ENCODE measurements at regions not wholly inside any gene's neighbourhood (a gene's known extent, or its start where the extent isn't known, plus 50 kb on each side); places are given as distances from the start of the nearest gene placed in this dataset.
"Not testable (repeated sequence)": the region's sequence is repeated elsewhere in the genome, so short reads cannot be mapped to it uniquely, and the experiment has no call there.

GRCh38 chr18:65671621-65672415, 79.0 kb upstream of the CDH7 start:
- no peaks in the 10 kb centered on the region for H3K27me3 ChIP-seq
- H3K4me1 ChIP-seq, result no peaks in the 10 kb centered on the region
- H3K36me3 ChIP-seq, result no peaks in the 10 kb centered on the region
- H3K27ac ChIP-seq, result no peak overlapping the region
- no peak for DNase-seq
- H3K9me3 ChIP-seq (replicated peaks), result no peaks in the 10 kb centered on the region
- H3K4me3 ChIP-seq, result no peak overlapping the region

DNA sequence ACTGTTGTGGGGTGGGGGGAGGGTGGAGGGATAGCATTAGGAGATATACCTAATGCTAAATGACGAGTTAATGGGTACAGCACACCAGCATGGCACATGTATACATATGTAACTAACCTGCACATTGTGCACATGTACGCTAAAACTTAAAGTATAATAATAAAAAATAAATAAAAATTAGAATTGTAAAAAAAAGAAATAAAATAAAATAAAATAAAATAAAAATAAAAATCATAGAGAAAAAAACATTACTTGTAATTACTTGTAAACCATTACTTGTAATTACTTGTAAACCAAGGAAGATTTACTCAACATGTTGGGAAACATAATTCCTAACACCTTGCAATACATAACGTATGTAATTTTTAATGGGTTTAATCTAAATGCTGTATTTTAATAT, 80.7 kb upstream of the CDH7 start:
- H3K27ac ChIP-seq; DNase-seq; H3K4me1 ChIP-seq; H3K9me3 ChIP-seq (replicated peaks); H3K27me3 ChIP-seq; H3K36me3 ChIP-seq; H3K4me3 ChIP-seq: not testable (repeated sequence)

- Histone ChIP-seq H3K27ac (no peak overlapping the region), H3K4me3 (no peak overlapping the region), H3K27me3 (no peaks in the 10 kb centered on the region), H3K9me3 (replicated peaks) (no peaks in the 10 kb centered on the region), H3K36me3 (no peaks in the 10 kb centered on the region), H3K4me1 (no peaks in the 10 kb centered on the region)
- no peak for DNase-seq
Observed at GRCh38 chr18:65661391-65661790, 89.4 kb upstream of the CDH7 start.

- Histone ChIP-seq H3K4me1 (no peaks in the 10 kb centered on the region), H3K27me3 (no peaks in the 10 kb centered on the region), H3K9me3 (replicated peaks) (no peaks in the 10 kb centered on the region), H3K4me3 (no peak overlapping the region), H3K36me3 (no peaks in the 10 kb centered on the region), H3K27ac (no peak overlapping the region)
- DNase-seq, result no peak
Observed at GRCh38 chr18:65659912-65660311, 90.9 kb upstream of the CDH7 start.

GRCh38 chr18:65659312-65659711, 91.5 kb upstream of the CDH7 start:
- no peak for DNase-seq
- Histone ChIP-seq H3K4me3 (no peak overlapping the region), H3K27me3 (no peaks in the 10 kb centered on the region), H3K4me1 (no peaks in the 10 kb centered on the region), H3K27ac (no peak overlapping the region), H3K36me3 (no peaks in the 10 kb centered on the region), H3K9me3 (replicated peaks) (no peaks in the 10 kb centered on the region)

GRCh38 chr18:65651192-65651591, 99.6 kb upstream of the CDH7 start:
- Histone ChIP-seq H3K27me3 (no peaks in the 10 kb centered on the region), H3K4me1 (no peaks in the 10 kb centered on the region), H3K9me3 (replicated peaks) (0 out of 2 replicates have a peak, but pooled peaks cover 2% of the 10 kb centered on the region), H3K4me3 (no peak overlapping the region), H3K27ac (no peak overlapping the region), H3K36me3 (no peaks in the 10 kb centered on the region)
- DNase-seq, result no peak

GRCh38 chr18:65632236-65632635, 118.6 kb upstream of the CDH7 start:
- no peak overlapping the region for H3K4me3 ChIP-seq
- no peaks in the 10 kb centered on the region for H3K4me1 ChIP-seq
- no peak overlapping the region for H3K27ac ChIP-seq
- DNase-seq, result no peak
- no peaks in the 10 kb centered on the region for H3K9me3 ChIP-seq (replicated peaks)
- H3K36me3 ChIP-seq, result no peaks in the 10 kb centered on the region
- H3K27me3 ChIP-seq, result no peaks in the 10 kb centered on the region

- no peaks in the 10 kb centered on the region for H3K27me3 ChIP-seq
- no peak overlapping the region for H3K4me3 ChIP-seq
- H3K9me3 ChIP-seq (replicated peaks), result no peaks in the 10 kb centered on the region
- no peaks in the 10 kb centered on the region for H3K4me1 ChIP-seq
- no peak for DNase-seq
- H3K36me3 ChIP-seq, result no peaks in the 10 kb centered on the region
- no peak overlapping the region for H3K27ac ChIP-seq
Observed at GRCh38 chr18:65631766-65632165, 119.0 kb upstream of the CDH7 start.

DNA sequence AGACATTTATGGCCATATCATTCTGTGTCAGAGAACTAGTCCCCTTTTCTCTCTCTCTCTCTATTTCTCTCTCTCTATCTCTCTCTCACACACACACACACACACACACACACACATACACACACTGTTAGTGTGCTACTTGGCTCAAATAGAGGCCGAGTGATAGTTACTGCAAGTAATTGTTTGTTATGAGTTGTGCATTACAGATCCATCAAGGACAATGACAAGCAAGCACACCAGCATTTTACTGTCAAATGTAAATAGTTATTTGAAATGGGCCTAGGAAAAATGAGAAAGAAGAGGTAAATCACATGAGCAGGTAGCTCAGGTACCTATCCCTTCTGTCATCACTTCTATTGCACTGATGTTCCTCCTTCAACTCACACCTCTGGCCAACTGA, 122.4 kb upstream of the CDH7 start:
- Histone ChIP-seq H3K27me3 (no peaks in the 10 kb centered on the region), H3K9me3 (replicated peaks) (no peaks in the 10 kb centered on the region), H3K36me3 (no peaks in the 10 kb centered on the region), H3K4me1 (no peaks in the 10 kb centered on the region), H3K27ac (no peak overlapping the region), H3K4me3 (no peak overlapping the region)
- DNase-seq, result no peak

GRCh38 chr18:65623676-65624075, 127.1 kb upstream of the CDH7 start:
- no peaks in the 10 kb centered on the region for H3K9me3 ChIP-seq (replicated peaks)
- H3K4me3 ChIP-seq, result no peak overlapping the region
- no peak for DNase-seq
- no peak overlapping the region for H3K27ac ChIP-seq
- H3K4me1 ChIP-seq, result no peaks in the 10 kb centered on the region
- no peaks in the 10 kb centered on the region for H3K27me3 ChIP-seq
- H3K36me3 ChIP-seq, result no peaks in the 10 kb centered on the region

GRCh38 chr18:65622436-65622835, 128.4 kb upstream of the CDH7 start:
- H3K27ac ChIP-seq, result no peak overlapping the region
- H3K27me3 ChIP-seq, result no peaks in the 10 kb centered on the region
- H3K9me3 ChIP-seq (replicated peaks), result no peaks in the 10 kb centered on the region
- DNase-seq, result no peak
- no peaks in the 10 kb centered on the region for H3K36me3 ChIP-seq
- no peak overlapping the region for H3K4me3 ChIP-seq
- no peaks in the 10 kb centered on the region for H3K4me1 ChIP-seq

GRCh38 chr18:65620076-65620696, 130.6 kb upstream of the CDH7 start:
- H3K36me3 ChIP-seq, result no peaks in the 10 kb centered on the region
- H3K9me3 ChIP-seq (replicated peaks), result no peaks in the 10 kb centered on the region
- no peaks in the 10 kb centered on the region for H3K27me3 ChIP-seq
- H3K4me3 ChIP-seq, result no peak overlapping the region
- no peak for DNase-seq
- H3K4me1 ChIP-seq, result no peaks in the 10 kb centered on the region
- H3K27ac ChIP-seq, result no peak overlapping the region

DNA sequence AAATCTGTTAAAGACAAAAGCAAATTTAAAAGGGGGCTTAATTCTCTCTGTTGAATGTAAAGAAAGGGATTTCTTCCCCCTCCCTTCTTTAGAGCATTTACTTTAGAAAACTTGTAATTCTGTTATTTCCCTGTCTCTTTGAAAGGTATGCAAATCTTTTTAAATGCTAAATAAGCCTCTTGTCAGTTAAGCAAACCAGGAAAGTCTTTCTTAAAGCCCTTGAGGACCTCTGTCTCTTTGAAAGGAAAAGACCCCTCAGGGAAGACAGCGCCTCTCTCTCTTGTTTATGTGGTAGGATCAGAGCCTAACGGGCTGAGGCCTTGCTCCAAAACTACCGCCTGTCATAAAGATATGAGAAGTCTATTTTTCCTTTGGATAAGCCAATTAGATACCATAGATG, 139.9 kb upstream of the CDH7 start:
- Histone ChIP-seq H3K9me3 (replicated peaks) (no peaks in the 10 kb centered on the region), H3K4me3 (no peak overlapping the region), H3K36me3 (no peaks in the 10 kb centered on the region), H3K27me3 (no peaks in the 10 kb centered on the region), H3K4me1 (no peaks in the 10 kb centered on the region), H3K27ac (no peak overlapping the region)
- no peak for DNase-seq

DNA sequence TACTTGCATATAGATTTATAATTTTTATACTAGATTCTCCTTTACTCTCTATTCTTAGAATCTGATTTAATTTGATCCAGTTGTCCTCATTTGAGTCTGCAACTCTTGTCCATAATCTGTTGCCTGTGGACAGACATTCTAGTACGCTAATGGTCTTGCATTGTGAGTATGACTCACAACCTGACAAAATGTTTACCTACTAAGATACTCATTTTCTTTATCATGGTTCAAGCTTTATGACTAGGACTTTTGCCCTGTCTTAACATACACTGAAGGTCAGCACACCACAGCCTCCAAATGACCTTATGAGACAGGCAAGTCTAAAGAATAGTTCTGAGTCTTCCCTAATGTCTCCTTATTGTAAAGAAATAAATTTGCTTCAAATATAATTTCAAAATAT, 142.3 kb upstream of the CDH7 start:
- Histone ChIP-seq H3K4me1 (no peaks in the 10 kb centered on the region), H3K36me3 (no peaks in the 10 kb centered on the region), H3K27ac (no peak overlapping the region), H3K27me3 (no peaks in the 10 kb centered on the region), H3K4me3 (no peak overlapping the region), H3K9me3 (replicated peaks) (no peaks in the 10 kb centered on the region)
- no peak for DNase-seq

- no peaks in the 10 kb centered on the region for H3K9me3 ChIP-seq (replicated peaks)
- DNase-seq, result no peak
- no peaks in the 10 kb centered on the region for H3K27me3 ChIP-seq
- H3K36me3 ChIP-seq, result no peaks in the 10 kb centered on the region
- H3K4me1 ChIP-seq, result no peaks in the 10 kb centered on the region
- H3K27ac ChIP-seq, result no peak overlapping the region
- no peak overlapping the region for H3K4me3 ChIP-seq
Observed at GRCh38 chr18:65607161-65607560, 143.7 kb upstream of the CDH7 start.

GRCh38 chr18:65606551-65607130, 144.2 kb upstream of the CDH7 start:
- no peak for DNase-seq
- Histone ChIP-seq H3K9me3 (replicated peaks) (no peaks in the 10 kb centered on the region), H3K27me3 (no peaks in the 10 kb centered on the region), H3K27ac (no peak overlapping the region), H3K4me1 (no peaks in the 10 kb centered on the region), H3K36me3 (no peaks in the 10 kb centered on the region), H3K4me3 (no peak overlapping the region)

All from SJCRH30 (cell line).